H9 (cell line): ENCODE measurements at regions not wholly inside any gene's neighbourhood (a gene's known extent, or its start where the extent isn't known, plus 50 kb on each side); places are given as distances from the start of the nearest gene placed in this dataset.

Source experiments
- DNase-seq: peaks from one replicate; pipeline ENCODE4 v3.0.0-alpha.2; 2017
- H2AFZ ChIP-seq: one replicate; pipeline ENCODE4 v1.6.1; 2013; ENCODE audit warnings: mild to moderate bottlenecking, low read length, control low read depth, moderate library complexity
- H2AK5ac ChIP-seq: 2 replicates; pipeline ENCODE4 v1.6.1; 2013; ENCODE audit warnings: low read length, control low read depth, mixed read lengths; ENCODE audit not compliant: insufficient read length
- H2BK120ac ChIP-seq: one replicate; pipeline ENCODE4 v1.6.1; 2013; ENCODE audit warnings: low read depth, mild to moderate bottlenecking, low read length, control low read depth, inconsistent platforms; ENCODE audit not compliant: poor library complexity, severe bottlenecking
- H2BK12ac ChIP-seq: 2 replicates; pipeline ENCODE4 v1.6.1; 2013; ENCODE audit warnings: low read length, control low read depth, mixed read lengths, low read depth; ENCODE audit not compliant: insufficient read length
- H2BK15ac ChIP-seq: 2 replicates; pipeline ENCODE4 v1.6.1; 2013; ENCODE audit warnings: low read depth, low read length, control low read depth
- H2BK20ac ChIP-seq: one replicate; pipeline ENCODE4 v1.6.1; 2013; ENCODE audit warnings: low read depth, mild to moderate bottlenecking, low read length, control low read depth, inconsistent platforms; ENCODE audit not compliant: poor library complexity, severe bottlenecking
- H2BK5ac ChIP-seq: 2 replicates; pipeline ENCODE4 v1.6.1; 2013; ENCODE audit warnings: low read length, control low read depth, mixed read lengths; ENCODE audit not compliant: insufficient read length
- H3K14ac ChIP-seq: 2 replicates; pipeline ENCODE4 v1.6.1; 2013; ENCODE audit warnings: low read length, control low read depth; ENCODE audit not compliant: insufficient read depth
- H3K18ac ChIP-seq: 2 replicates; pipeline ENCODE4 v1.6.1; 2013; ENCODE audit warnings: low read depth, mild to moderate bottlenecking, mixed read lengths, low read length, control low read depth; ENCODE audit not compliant: insufficient read length
- H3K23ac ChIP-seq: 2 replicates; pipeline ENCODE4 v1.6.1; 2013; ENCODE audit warnings: low read length, control low read depth, mixed read lengths, low read depth; ENCODE audit not compliant: insufficient read length
- H3K23me2 ChIP-seq: 2 replicates; pipeline ENCODE4 v1.6.1; 2013; ENCODE audit warnings: low read depth, mild to moderate bottlenecking, mixed read lengths, low read length, control low read depth; ENCODE audit not compliant: insufficient read length, poor library complexity, severe bottlenecking
- H3K27ac ChIP-seq: 2 replicates; pipeline ENCODE4 v1.5.1; 2013; ENCODE audit warnings: low read length, control low read depth, mixed read lengths, low read depth; ENCODE audit not compliant: insufficient read length
- H3K27me3 ChIP-seq: 2 replicates; pipeline ENCODE4 v1.6.1; 2013; ENCODE audit warnings: low read length, control low read depth, inconsistent platforms; ENCODE audit not compliant: insufficient read depth
- H3K4ac ChIP-seq: 2 replicates; pipeline ENCODE4 v1.6.1; 2013; ENCODE audit warnings: low read depth, mild to moderate bottlenecking, control low read depth, inconsistent platforms, low read length, moderate library complexity
- H3K4me1 ChIP-seq: 2 replicates; pipeline ENCODE4 v1.6.1; 2013; ENCODE audit warnings: low read length, control low read depth, inconsistent platforms; ENCODE audit not compliant: insufficient read depth
- H3K4me2 ChIP-seq: 2 replicates; pipeline ENCODE4 v1.6.1; 2013; ENCODE audit warnings: low read length, control low read depth, mixed read lengths; ENCODE audit not compliant: insufficient read length, insufficient read depth
- H3K56ac ChIP-seq: 2 replicates; pipeline ENCODE4 v1.6.1; 2013; ENCODE audit warnings: low read depth, mild to moderate bottlenecking, mixed read lengths, low read length, control low read depth; ENCODE audit not compliant: insufficient read length
- H3K79me1 ChIP-seq: 2 replicates; pipeline ENCODE4 v1.6.1; 2013; ENCODE audit warnings: low read depth, mild to moderate bottlenecking, moderate library complexity, low read length, control low read depth, inconsistent platforms; ENCODE audit not compliant: insufficient read depth, poor library complexity, severe bottlenecking
- H3K79me2 ChIP-seq: 2 replicates; pipeline ENCODE4 v1.6.1; 2013; ENCODE audit warnings: low read length, control low read depth, inconsistent platforms; ENCODE audit not compliant: insufficient read depth
- H3K9ac ChIP-seq: 2 replicates; pipeline ENCODE4 v1.6.1; 2013; ENCODE audit warnings: low read length, control low read depth, mixed read lengths; ENCODE audit not compliant: insufficient read length; ENCODE audit errors: extremely low read depth
- H3K9me3 ChIP-seq: one replicate; pipeline ENCODE4 v1.6.1; 2013; ENCODE audit warnings: low read depth, low read length, inconsistent platforms; ENCODE audit not compliant: control insufficient read depth
- H3T11ph ChIP-seq: one replicate; pipeline ENCODE4 v1.6.1; 2013; ENCODE audit warnings: mild to moderate bottlenecking, low read length, control low read depth, inconsistent platforms
- H4K20me1 ChIP-seq: one replicate; pipeline ENCODE4 v1.6.1; 2013; ENCODE audit not compliant: control insufficient read depth, insufficient read length, insufficient read depth
- H4K5ac ChIP-seq: 2 replicates; pipeline ENCODE4 v1.6.1; 2013; ENCODE audit warnings: low read depth, mild to moderate bottlenecking, mixed read lengths, low read length, control low read depth; ENCODE audit not compliant: insufficient read length
- H4K8ac ChIP-seq: replicated peaks from 2 replicates; pipeline ENCODE4 v1.6.1; 2013; ENCODE audit warnings: low read length, control low read depth, mixed read lengths, low read depth; ENCODE audit not compliant: insufficient read length
- H4K91ac ChIP-seq: 2 replicates; pipeline ENCODE4 v1.6.1; 2013; ENCODE audit warnings: low read depth, mild to moderate bottlenecking, moderate library complexity, mixed read lengths, low read length, control low read depth; ENCODE audit not compliant: insufficient read length
- H3K27ac Mint-ChIP-seq, 3 experiments: 2 replicates in 2 of 3; 3 replicates in 1 of 3; pipeline ENCODE4 v1.8.0; 2020 to 2021; ENCODE audit warnings: mixed read lengths in 3 of 3, mild to moderate bottlenecking in 1 of 3, moderate library complexity in 1 of 3
- H3K27me3 Mint-ChIP-seq: 2 replicates; pipeline ENCODE4 v1.8.0; 2021; ENCODE audit warnings: low read depth, mild to moderate bottlenecking, moderate library complexity, mixed read lengths
- H3K36me3 Mint-ChIP-seq, 3 experiments: 2 replicates in 2 of 3; 3 replicates in 1 of 3; pipeline ENCODE4 v1.8.0; 2020 to 2021; ENCODE audit warnings: low read depth in 3 of 3, mixed read lengths in 3 of 3; ENCODE audit not compliant: insufficient read depth in 1 of 3
- H3K4me1 Mint-ChIP-seq, 2 experiments: 2 replicates each; pipeline ENCODE4 v1.8.0; 2020; ENCODE audit warnings: mixed read lengths in 2 of 2
- H3K4me3 Mint-ChIP-seq, 2 experiments: 2 replicates in 1 of 2; 3 replicates in 1 of 2; pipeline ENCODE4 v1.8.0; 2020 to 2021; ENCODE audit warnings: mild to moderate bottlenecking in 2 of 2, mixed read lengths in 2 of 2, moderate library complexity in 1 of 2
- H3K9me3 Mint-ChIP-seq, 2 experiments: 2 replicates in 1 of 2; 3 replicates in 1 of 2; pipeline ENCODE4 v1.8.0; 2020; ENCODE audit warnings: mild to moderate bottlenecking in 2 of 2, mixed read lengths in 2 of 2, moderate library complexity in 1 of 2
- WGBS: extraction: QIAGEN DNeasy Blood & Tissue Kit; methylation state at CpG from one replicate; pipeline ENCODE4 v1.1.7; 2013; ENCODE audit warnings: missing lambda C conversion rate, low lambda C conversion rate, mixed read lengths; ENCODE audit not compliant: insufficient read length; ENCODE audit errors: extremely low coverage; 5-methylcytosine and 5-hydroxymethylcytosine counted together
- TF ChIP-seq, protein P1 (sequence below): fragments of 200-600 bp; sonication (generic); conservative IDR thresholded peaks from 3 replicates; pipeline ENCODE4 v1.8.0; 2021; ENCODE audit warnings: antibody characterized with exemption, mild to moderate bottlenecking

- Histone ChIP-seq H3K9me3 (no peaks in the 10 kb centered on the region), H3K56ac (no peak overlapping the region)
Observed at GRCh38 chr2:129609224-129609623, 370.2 kb upstream of the RAB6C start.

More at GRCh38 chr2:129609224-129609623, 370.2 kb upstream of the RAB6C start:
- Histone ChIP-seq H3K9ac (no peak overlapping the region), H3K4ac (no peak overlapping the region), H4K91ac (no peak overlapping the region), H2AFZ (no peak overlapping the region), H2AK5ac (no peak overlapping the region), H3K27ac (no peak overlapping the region), H3K23ac (no peak overlapping the region), H2BK5ac (no peak overlapping the region), H4K20me1 (no peaks in the 10 kb centered on the region), H2BK120ac (no peak overlapping the region), H4K5ac (no peak overlapping the region), H3K18ac (no peak overlapping the region), H3K23me2 (no peaks in the 10 kb centered on the region), H3K79me2 (no peaks in the 10 kb centered on the region; the same call in 1 of the 2 replicates), H3K14ac (no peak overlapping the region), H2BK15ac (no peak overlapping the region), H2BK12ac (no peak overlapping the region), H4K8ac (no peak overlapping the region), H2BK20ac (no peak overlapping the region), H3K79me1 (no peaks in the 10 kb centered on the region), H3T11ph (no peak overlapping the region), H3K4me2 (no peak overlapping the region), H3K4me1 (no peaks in the 10 kb centered on the region; the same call in 1 of the 2 replicates), H3K27me3 (no peaks in the 10 kb centered on the region)
- WGBS, result no CpG with 5 or more reads among the region's 3 CpGs
- Mint-ChIP-seq H3K27ac (0 out of 7 replicates have a peak overlapping the region, but pooled peaks of 1 of the 3 experiments have one; percentile 11), H3K4me1 (peaks cover 32 to 36% of the 10 kb centered on the region in 2 experiments), H3K27me3 (peaks cover 39% of the 10 kb centered on the region), H3K9me3 (peaks cover 6 to 7% of the 10 kb centered on the region in 2 experiments), H3K4me3 (no peak overlapping the region), H3K36me3 (peaks cover 0 to 11% (median 6%) of the 10 kb centered on the region in 3 experiments; a peak in 3 of 7 replicates)
- TF ChIP-seq, protein P1, sequence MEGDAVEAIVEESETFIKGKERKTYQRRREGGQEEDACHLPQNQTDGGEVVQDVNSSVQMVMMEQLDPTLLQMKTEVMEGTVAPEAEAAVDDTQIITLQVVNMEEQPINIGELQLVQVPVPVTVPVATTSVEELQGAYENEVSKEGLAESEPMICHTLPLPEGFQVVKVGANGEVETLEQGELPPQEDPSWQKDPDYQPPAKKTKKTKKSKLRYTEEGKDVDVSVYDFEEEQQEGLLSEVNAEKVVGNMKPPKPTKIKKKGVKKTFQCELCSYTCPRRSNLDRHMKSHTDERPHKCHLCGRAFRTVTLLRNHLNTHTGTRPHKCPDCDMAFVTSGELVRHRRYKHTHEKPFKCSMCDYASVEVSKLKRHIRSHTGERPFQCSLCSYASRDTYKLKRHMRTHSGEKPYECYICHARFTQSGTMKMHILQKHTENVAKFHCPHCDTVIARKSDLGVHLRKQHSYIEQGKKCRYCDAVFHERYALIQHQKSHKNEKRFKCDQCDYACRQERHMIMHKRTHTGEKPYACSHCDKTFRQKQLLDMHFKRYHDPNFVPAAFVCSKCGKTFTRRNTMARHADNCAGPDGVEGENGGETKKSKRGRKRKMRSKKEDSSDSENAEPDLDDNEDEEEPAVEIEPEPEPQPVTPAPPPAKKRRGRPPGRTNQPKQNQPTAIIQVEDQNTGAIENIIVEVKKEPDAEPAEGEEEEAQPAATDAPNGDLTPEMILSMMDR, result no peak
- DNase-seq, result no peak
